B cell (primary cell): ENCODE measurements at regions not wholly inside any gene's neighbourhood (a gene's known extent, or its start where the extent isn't known, plus 50 kb on each side); places are given as distances from the start of the nearest gene placed in this dataset.

Source experiments
- ATAC-seq: fragments of 200-7000 bp; cut with Tn5 transposase; one replicate; pipeline ENCODE4 v1.10.0; 2021; ENCODE audit warnings: low read depth, mild to moderate bottlenecking, moderate number of reproducible peaks, moderate library complexity
- CTCF ChIA-PET: fragments of 350-600 bp; sonication (Branson Sonifier 250); formaldehyde crosslinking; loops from one replicate; lab custom pipeline; 2021; ENCODE audit warnings: antibody characterized with exemption, inconsistent platforms; lab: Charles Lee
- POLR2A ChIA-PET: fragments of 350-600 bp; sonication (Branson Sonifier 250); formaldehyde crosslinking; loops from one replicate; lab custom pipeline; 2021; ENCODE audit warnings: antibody characterized with exemption; lab: Charles Lee
- DNase-seq: peaks from one replicate; pipeline ENCODE4 v3.0.0; 2013
- H2AFZ ChIP-seq: 2 replicates; pipeline ENCODE4 v1.6.1; 2012; ENCODE audit warnings: mild to moderate bottlenecking, low read depth, low read length; ENCODE audit not compliant: insufficient read depth, poor library complexity, severe bottlenecking
- H3K27ac ChIP-seq, 2 donors: 1 replicate in 1 of 2; 2 replicates in 1 of 2; pipeline ENCODE4 v1.5.1; 2012 to 2013; ENCODE audit warnings: low read length in 2 of 2, mild to moderate bottlenecking in 2 of 2, moderate library complexity in 1 of 2
- H3K27me3 ChIP-seq, 4 experiments: fragments of 200-600 bp in 1 of 4; sonication (generic) in 1 of 4; replicated peaks in 1 of 4; 1 replicate in 2 of 4; 2 replicates in 2 of 4; pipeline versions ENCODE4 v1.6.1 to v1.7.0; 2013 to 2016; ENCODE audit warnings: low read length in 3 of 4, mild to moderate bottlenecking in 2 of 4, mixed read lengths in 1 of 4, moderate library complexity in 1 of 4; ENCODE audit not compliant: insufficient read depth in 4 of 4, control insufficient read depth in 3 of 4; ENCODE audit errors: control extremely low read depth in 1 of 4
- H3K36me3 ChIP-seq, 2 experiments: replicated peaks in 1 of 2; 1 replicate in 1 of 2; 2 replicates in 1 of 2; pipeline versions ENCODE4 v1.6.1 to v1.7.1; 2013; ENCODE audit warnings: low read length in 1 of 2; ENCODE audit not compliant: insufficient read depth in 2 of 2, control insufficient read depth in 1 of 2; ENCODE audit errors: control extremely low read depth in 1 of 2, extremely low read depth in 1 of 2
- H3K4me1 ChIP-seq, 2 donors: fragments of 200-600 bp in 1 of 2; sonication (generic) in 1 of 2; 1 replicate in 1 of 2; 2 replicates in 1 of 2; pipeline versions ENCODE4 v1.5.1 to v1.6.1; 2013 to 2017; ENCODE audit warnings: low read length in 2 of 2; ENCODE audit not compliant: control insufficient read depth in 2 of 2, insufficient read depth in 2 of 2
- H3K4me2 ChIP-seq: replicated peaks from 2 replicates; pipeline ENCODE3; 2012; ENCODE audit warnings: mild to moderate bottlenecking, low read depth, low read length; ENCODE audit not compliant: poor library complexity, severe bottlenecking
- H3K4me3 ChIP-seq, 5 experiments: fragments of 200-600 bp in 1 of 5; sonication (generic) in 1 of 5; 1 replicate in 3 of 5; 2 replicates in 2 of 5; pipeline versions ENCODE4 v1.5.1 to v1.7.0; 2011 to 2016; ENCODE audit warnings: low read length in 4 of 5, mild to moderate bottlenecking in 4 of 5, low read depth in 2 of 5, control low read depth in 1 of 5, moderate library complexity in 1 of 5; ENCODE audit not compliant: insufficient read depth in 1 of 5; ENCODE audit errors: control extremely low read depth in 1 of 5, extremely low read depth in 1 of 5
- H3K79me2 ChIP-seq: fragments of 200-600 bp; sonication (generic); one replicate; pipeline ENCODE4 v1.6.0; 2016; ENCODE audit warnings: low read length; ENCODE audit not compliant: control insufficient read depth, insufficient read depth
- H3K9ac ChIP-seq: fragments of 200-600 bp; sonication (generic); 2 replicates; pipeline ENCODE4 v1.6.1; 2017; ENCODE audit warnings: mild to moderate bottlenecking, low read length, moderate library complexity
- H3K9me3 ChIP-seq, 3 donors: one replicate each; pipeline versions ENCODE4 v1.6.1 to v1.7.1; 2013; ENCODE audit warnings: low read length in 2 of 3; ENCODE audit not compliant: control insufficient read depth in 2 of 3, insufficient read depth in 1 of 3; ENCODE audit errors: control extremely low read depth in 1 of 3
- H4K20me1 ChIP-seq: 2 replicates; pipeline ENCODE4 v1.6.0; 2012; ENCODE audit warnings: mild to moderate bottlenecking, low read length; ENCODE audit not compliant: insufficient read depth, control insufficient read depth, poor library complexity, severe bottlenecking
- H3K27ac Mint-ChIP-seq: one replicate; pipeline ENCODE4 v1.8.0; 2021; ENCODE audit warnings: mixed read lengths
- H3K27me3 Mint-ChIP-seq: one replicate; pipeline ENCODE4 v1.8.0; 2021; ENCODE audit warnings: mixed read lengths
- H3K4me1 Mint-ChIP-seq: one replicate; pipeline ENCODE4 v1.8.0; 2021; ENCODE audit warnings: mixed read lengths
- H3K4me3 Mint-ChIP-seq: one replicate; pipeline ENCODE4 v1.8.0; 2021; ENCODE audit warnings: mixed read lengths
- H3K9me3 Mint-ChIP-seq: one replicate; pipeline ENCODE4 v1.8.0; 2022; ENCODE audit warnings: mixed read lengths; ENCODE audit not compliant: insufficient read depth
- CTCF ChIP-seq: fragments of 200-600 bp; IDR thresholded peaks from one replicate; pipeline ENCODE4 v1.8.0; 2022; ENCODE audit warnings: antibody characterized with exemption, mild to moderate bottlenecking
- EZH2 ChIP-seq: IDR thresholded peaks from 2 replicates; pipeline ENCODE4 v1.6.1; 2012; ENCODE audit warnings: borderline replicate concordance, low read depth, mild to moderate bottlenecking, moderate library complexity, low read length; ENCODE audit not compliant: insufficient read depth, poor library complexity, severe bottlenecking
- WGBS: methylation state at CpG from one replicate; pipeline ENCODE4 v1.1.5; 2013; ENCODE audit warnings: missing lambda C conversion rate; ENCODE audit not compliant: insufficient coverage; 5-methylcytosine and 5-hydroxymethylcytosine counted together
- intact Hi-C: fragments of 100-400 bp; cut with micrococcal nuclease; formaldehyde crosslinking; loops from one replicate; pipeline ENCODE4 v1.10.0; 2022

- intact Hi-C loops: no loop called here
- Histone ChIP-seq H2AFZ (no peak overlapping the region), H3K9ac (no peak overlapping the region), H3K79me2 (no peaks in the 10 kb centered on the region), H3K9me3 (peaks cover 0 to 12% (median 0%) of the 10 kb centered on the region in 3 donors), H4K20me1 (no peaks in the 10 kb centered on the region), H3K27ac (no peak overlapping the region), H3K27me3 (no peaks in the 10 kb centered on the region), H3K36me3 (no peaks in the 10 kb centered on the region), H3K4me3 (no peak overlapping the region), H3K4me2 (no peak overlapping the region), H3K4me1 (no peaks in the 10 kb centered on the region)
- Mint-ChIP-seq H3K27ac (no peak overlapping the region), H3K4me3 (no peak overlapping the region), H3K27me3 (no peaks in the 10 kb centered on the region), H3K4me1 (no peaks in the 10 kb centered on the region), H3K9me3 (peaks cover 7% of the 10 kb centered on the region)
- no CpG with 5 or more reads among the region's 2 CpGs for WGBS
- TF ChIP-seq EZH2 (no peak), CTCF (no peak)
- CTCF ChIA-PET: no interaction called here
- no peak for ATAC-seq
- POLR2A ChIA-PET: no interaction called here
- no peak for DNase-seq
Observed at GRCh38 chr13:62875118-62875640, 1459.5 kb upstream of the PCDH20 start.

- no peak overlapping the region for H2AFZ ChIP-seq
- Mint-ChIP-seq H3K4me3 (no peak overlapping the region), H3K27ac (no peak overlapping the region), H3K9me3 (no peaks in the 10 kb centered on the region), H3K4me1 (no peaks in the 10 kb centered on the region), H3K27me3 (no peaks in the 10 kb centered on the region)
- H3K27ac ChIP-seq: no peak overlapping the region
- POLR2A ChIA-PET: no interaction called here
- CTCF ChIA-PET: no interaction called here
- H3K9ac ChIP-seq: no peak overlapping the region
- H4K20me1 ChIP-seq: no peaks in the 10 kb centered on the region
- no peak for DNase-seq
- TF ChIP-seq CTCF (no peak), EZH2 (no peak)
- H3K36me3 ChIP-seq: no peaks in the 10 kb centered on the region
- no peak overlapping the region for H3K4me3 ChIP-seq
- H3K79me2 ChIP-seq: no peaks in the 10 kb centered on the region
- ATAC-seq: no peak
- H3K9me3 ChIP-seq: no peaks in the 10 kb centered on the region
- intact Hi-C loops: no loop called here
- no peaks in the 10 kb centered on the region for H3K27me3 ChIP-seq
- H3K4me2 ChIP-seq: no peak overlapping the region
- WGBS: no CpG with 5 or more reads among the region's 3 CpGs
- no peaks in the 10 kb centered on the region for H3K4me1 ChIP-seq
Observed at GRCh38 chr13:62850331-62850730, 1434.7 kb upstream of the PCDH20 start.
